Cardiac muscle cell (in vitro differentiated cells and primary cell): ENCODE measurements at regions not wholly inside any gene's neighbourhood (a gene's known extent, or its start where the extent isn't known, plus 50 kb on each side); places are given as distances from the start of the nearest gene placed in this dataset.

ENCODE experiments used
- DNase-seq, 2 donors: peaks; one replicate each; pipeline versions ENCODE4 v3.0.0 to v3.0.0-alpha.2; 2010 to 2017; ENCODE audit warnings: low read depth in 1 of 2, low spot score in 1 of 2
- H3K27ac ChIP-seq: fragments of 200-600 bp; sonication (generic); 2 replicates; pipeline ENCODE4 v1.5.1; 2016
- H3K27me3 ChIP-seq: fragments of 200-600 bp; sonication (generic); 2 replicates; pipeline ENCODE4 v1.6.0; 2016; ENCODE audit warnings: control low read depth
- H3K36me3 ChIP-seq: fragments of 200-600 bp; sonication (generic); 2 replicates; pipeline ENCODE4 v1.5.1; 2016; ENCODE audit warnings: control low read depth
- H3K4me1 ChIP-seq: fragments of 200-600 bp; sonication (generic); 2 replicates; pipeline ENCODE4 v1.8.1; 2017; ENCODE audit warnings: low read depth, mild to moderate bottlenecking, mixed run types
- H3K4me3 ChIP-seq: fragments of 200-600 bp; sonication (generic); 2 replicates; pipeline ENCODE4 v1.5.1; 2016; ENCODE audit warnings: mild to moderate bottlenecking
- H3K9me3 ChIP-seq: fragments of 200-600 bp; sonication (generic); 2 replicates; pipeline ENCODE4 v1.5.1; 2017; ENCODE audit warnings: low read depth, mild to moderate bottlenecking, control low read depth
- CTCF ChIP-seq: IDR thresholded peaks from 2 replicates; pipeline ENCODE4 v1.5.1; 2012; ENCODE audit warnings: low read depth, mild to moderate bottlenecking, low read length

GRCh38 chr2:23065210-23065609, 319.8 kb upstream of the KLHL29 start:
- H3K27ac ChIP-seq, result no peak overlapping the region
- H3K36me3 ChIP-seq, result no peaks in the 10 kb centered on the region
- no peak for TF ChIP-seq CTCF
- H3K27me3 ChIP-seq, result peaks cover under 1% of the 10 kb centered on the region
- no peaks in the 10 kb centered on the region for H3K4me1 ChIP-seq
- no peak for DNase-seq
- H3K9me3 ChIP-seq, result no peaks in the 10 kb centered on the region
- no peak overlapping the region for H3K4me3 ChIP-seq

GRCh38 chr2:23065936-23066335, 319.0 kb upstream of the KLHL29 start:
- Histone ChIP-seq H3K27ac (no peak overlapping the region), H3K4me1 (no peaks in the 10 kb centered on the region), H3K27me3 (no peaks in the 10 kb centered on the region), H3K36me3 (no peaks in the 10 kb centered on the region), H3K9me3 (no peaks in the 10 kb centered on the region), H3K4me3 (no peak overlapping the region)
- no peak for DNase-seq
- no peak for TF ChIP-seq CTCF

GRCh38 chr2:23066686-23067085, 318.3 kb upstream of the KLHL29 start:
- no peak for DNase-seq
- no peak for TF ChIP-seq CTCF
- no peaks in the 10 kb centered on the region for H3K36me3 ChIP-seq

GRCh38 chr2:23069156-23069555, 315.8 kb upstream of the KLHL29 start:
- no peak for TF ChIP-seq CTCF
- Histone ChIP-seq H3K36me3 (no peaks in the 10 kb centered on the region), H3K4me1 (no peaks in the 10 kb centered on the region), H3K9me3 (no peaks in the 10 kb centered on the region), H3K27ac (no peak overlapping the region), H3K4me3 (no peak overlapping the region), H3K27me3 (no peaks in the 10 kb centered on the region)
- no peak for DNase-seq

More at GRCh38 chr2:23066686-23067085, 318.3 kb upstream of the KLHL29 start:
- Histone ChIP-seq H3K27me3 (no peaks in the 10 kb centered on the region), H3K27ac (no peak overlapping the region), H3K9me3 (no peaks in the 10 kb centered on the region), H3K4me3 (no peak overlapping the region), H3K4me1 (no peaks in the 10 kb centered on the region)

- Histone ChIP-seq H3K9me3 (no peaks in the 10 kb centered on the region), H3K36me3 (no peaks in the 10 kb centered on the region), H3K27ac (no peak overlapping the region), H3K4me3 (no peak overlapping the region), H3K27me3 (no peaks in the 10 kb centered on the region), H3K4me1 (no peaks in the 10 kb centered on the region)
- no peak for DNase-seq
- no peak for TF ChIP-seq CTCF
These were observed 315.1 kb upstream of the KLHL29 start for GRCh38 chr2:23069923-23070322.

- no peak for DNase-seq
- Histone ChIP-seq H3K9me3 (no peaks in the 10 kb centered on the region), H3K27ac (no peak overlapping the region), H3K4me3 (no peak overlapping the region), H3K36me3 (no peaks in the 10 kb centered on the region), H3K27me3 (peaks cover 17% of the 10 kb centered on the region), H3K4me1 (no peaks in the 10 kb centered on the region)
- TF ChIP-seq CTCF, result no peak
These were observed 311.9 kb upstream of the KLHL29 start for GRCh38 chr2:23073056-23073455.
